Aorta (tissue), 5 donors: ENCODE measurements at regions not wholly inside any gene's neighbourhood (a gene's known extent, or its start where the extent isn't known, plus 50 kb on each side); places are given as distances from the start of the nearest gene placed in this dataset.
A peak's percentile ranks its signal among the peaks of the same experiment; 100 is the strongest.

Experiments used
- ATAC-seq: fragments of 200-7000 bp; cut with Tn5 transposase; one replicate; pipeline ENCODE4 v1.9.1; 2022; ENCODE audit warnings: moderate library complexity; ENCODE audit not compliant: low FRiP score
- DNase-seq, 2 donors: peaks; one replicate each; pipeline ENCODE4 v3.0.0-alpha.2; 2020
- H3K27ac ChIP-seq, 2 donors: one replicate each; pipeline ENCODE4 v1.5.1; 2013; ENCODE audit warnings: low read length in 2 of 2, mild to moderate bottlenecking in 2 of 2, moderate library complexity in 2 of 2, control low read depth in 1 of 2, inconsistent platforms in 1 of 2, low read depth in 1 of 2
- H3K27me3 ChIP-seq, 2 donors: one replicate each; pipeline ENCODE4 v1.6.1; 2013; ENCODE audit warnings: control low read depth in 1 of 2, low read length in 1 of 2, mild to moderate bottlenecking in 1 of 2, moderate library complexity in 1 of 2; ENCODE audit not compliant: insufficient read depth in 2 of 2, control insufficient read depth in 1 of 2
- H3K36me3 ChIP-seq, 2 donors: one replicate each; pipeline ENCODE4 v1.6.1; 2013; ENCODE audit warnings: control low read depth in 1 of 2, low read length in 1 of 2, mild to moderate bottlenecking in 1 of 2; ENCODE audit not compliant: insufficient read depth in 2 of 2, control insufficient read depth in 1 of 2
- H3K4me1 ChIP-seq, 2 donors: one replicate each; pipeline ENCODE4 v1.6.1; 2013; ENCODE audit warnings: low read length in 2 of 2, control low read depth in 1 of 2, mild to moderate bottlenecking in 1 of 2, moderate library complexity in 1 of 2; ENCODE audit not compliant: insufficient read depth in 2 of 2, control insufficient read depth in 1 of 2
- H3K4me3 ChIP-seq, 2 donors: one replicate each; pipeline ENCODE4 v1.5.1; 2013; ENCODE audit warnings: low read length in 2 of 2, control low read depth in 1 of 2, mild to moderate bottlenecking in 1 of 2
- H3K9me3 ChIP-seq: one replicate; pipeline ENCODE4 v1.6.1; 2013; ENCODE audit warnings: mild to moderate bottlenecking, low read length; ENCODE audit not compliant: control insufficient read depth
- WGBS, 2 donors: extraction: QIAGEN DNeasy Blood & Tissue Kit; methylation state at CpG; one replicate each; pipeline ENCODE4 v1.1.7; 2013; 5-methylcytosine and 5-hydroxymethylcytosine counted together
- intact Hi-C, 2 donors: fragments of 100-400 bp; cut with DNase I; formaldehyde crosslinking; loops; one replicate each; pipeline versions ENCODE4 v1.14.2 to v1.15.0; 2022
- donor health status: healthy with polysubstance abuse.
- donor health status: Bipolar disorder and iron deficiency.
- donor health status: DM: no; HTN: no; CAD: no.
- donor health status: DM: no; HTN: no; CAD: no.
- donor health status: DM: yes; HTN: yes; CAD: no.

- Histone ChIP-seq H3K9me3 (no peaks in the 10 kb centered on the region), H3K4me1 (no peaks in the 10 kb centered on the region), H3K27me3 (no peaks in the 10 kb centered on the region), H3K36me3 (no peaks in the 10 kb centered on the region), H3K27ac (no peak overlapping the region), H3K4me3 (no peak overlapping the region)
- no peak for ATAC-seq
- no peak for DNase-seq
- WGBS, 2 donors, result 94 to 98% methylated on average over 5 of the region's 5 CpGs
- intact Hi-C loops, result no loop called here
These were observed 62.2 kb upstream of the ARGLU1 start for GRCh38 chr13:106630162-106630561.

DNA sequence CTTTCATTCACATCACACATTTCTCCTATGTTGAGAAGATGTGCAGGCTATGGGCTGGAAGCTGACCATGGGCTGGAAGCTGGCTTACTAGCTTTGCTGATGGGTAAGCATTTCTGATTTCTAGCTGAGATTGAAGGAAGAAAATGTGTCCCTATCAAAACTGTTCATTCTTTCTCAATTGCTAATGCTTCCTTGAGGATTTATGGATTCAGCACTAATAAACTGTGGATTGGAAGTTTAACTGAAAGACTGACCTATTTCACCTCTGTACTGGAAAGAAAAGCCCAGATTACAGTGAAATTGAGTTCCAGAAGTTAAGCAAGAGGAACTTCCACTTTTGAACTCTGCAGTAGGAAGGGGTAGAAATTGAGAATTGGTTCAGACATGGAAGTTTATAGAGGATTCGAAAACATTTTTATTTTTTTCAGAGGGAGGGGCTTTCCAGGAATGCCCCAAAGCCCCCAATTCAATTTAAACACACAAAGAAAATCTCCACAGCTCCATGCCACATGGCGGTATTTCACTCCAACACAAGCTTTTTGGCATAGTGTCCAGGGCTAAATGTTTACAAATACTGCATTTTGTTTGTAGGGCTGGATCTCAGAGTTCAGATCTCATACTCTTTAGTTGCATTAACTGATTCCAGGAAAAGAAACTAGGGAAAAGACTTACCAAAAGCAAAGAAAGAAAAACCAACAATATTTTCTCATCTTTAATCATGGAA, 61.2 kb upstream of the ARGLU1 start:
- Histone ChIP-seq H3K27ac (no peak overlapping the region), H3K9me3 (no peaks in the 10 kb centered on the region), H3K4me1 (no peaks in the 10 kb centered on the region), H3K4me3 (no peak overlapping the region), H3K36me3 (no peaks in the 10 kb centered on the region), H3K27me3 (no peaks in the 10 kb centered on the region)
- intact Hi-C loops, result no loop called here
- DNase-seq (no peak), ATAC-seq (no peak)
- 91 to 92% methylated on average over 2 of the region's 2 CpGs for WGBS, 2 donors

DNA sequence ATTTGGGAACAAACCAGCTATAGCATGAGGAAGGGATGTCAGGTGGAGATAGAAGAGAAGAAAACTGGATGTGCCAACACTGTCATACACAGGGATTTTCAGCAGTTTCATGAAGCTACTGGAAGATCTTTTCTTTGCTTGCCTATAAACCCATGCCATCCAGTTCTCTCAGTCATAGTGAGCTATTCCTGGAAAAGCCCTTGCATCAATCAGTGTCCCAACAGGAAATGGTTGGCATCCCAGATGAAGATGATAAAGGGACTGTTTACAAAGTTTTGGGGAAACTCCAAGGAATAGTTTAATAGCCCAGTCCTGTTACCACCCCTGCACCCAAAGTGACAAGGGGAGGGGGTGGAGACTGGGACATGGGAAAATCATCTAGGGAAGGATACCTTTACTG, 58.5 kb upstream of the ARGLU1 start:
- no peaks in the 10 kb centered on the region for H3K27me3 ChIP-seq
- intact Hi-C loops, result no loop called here
- H3K4me1 ChIP-seq, result no peaks in the 10 kb centered on the region
- DNase-seq (no peak), ATAC-seq (no peak)
- H3K27ac ChIP-seq, result no peak overlapping the region
- H3K36me3 ChIP-seq, result no peaks in the 10 kb centered on the region
- H3K4me3 ChIP-seq, result no peak overlapping the region
- no peaks in the 10 kb centered on the region for H3K9me3 ChIP-seq

DNA sequence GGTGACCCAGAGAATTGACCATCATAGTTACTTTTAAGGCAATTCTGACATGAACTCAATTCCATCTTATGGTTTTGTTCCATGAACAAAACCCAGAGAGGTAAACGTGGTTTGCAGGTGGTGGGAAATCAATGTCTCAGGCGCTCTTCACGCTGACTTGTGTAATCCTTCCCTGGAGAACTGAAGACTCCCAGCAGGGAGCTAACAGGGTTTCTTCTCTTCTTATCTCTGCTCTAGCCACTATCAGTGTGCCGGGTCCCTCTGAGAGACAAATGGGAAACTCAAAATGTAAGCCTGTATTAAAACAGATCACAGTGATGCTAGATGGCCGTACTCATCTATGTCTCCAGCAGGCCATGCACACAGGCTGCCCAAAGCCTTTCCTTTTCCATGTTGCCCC, 57.6 kb upstream of the ARGLU1 start:
- ATAC-seq, result no peak
- no peak for DNase-seq
- intact Hi-C loops, result no loop called here
- H3K4me3 ChIP-seq, result no peak overlapping the region
- no peaks in the 10 kb centered on the region for H3K36me3 ChIP-seq
- WGBS, 2 donors, result 96 to 98% methylated on average over 5 of the region's 5 CpGs
- H3K4me1 ChIP-seq, result no peaks in the 10 kb centered on the region
- no peak overlapping the region for H3K27ac ChIP-seq
- no peaks in the 10 kb centered on the region for H3K27me3 ChIP-seq
- H3K9me3 ChIP-seq, result no peaks in the 10 kb centered on the region

DNA sequence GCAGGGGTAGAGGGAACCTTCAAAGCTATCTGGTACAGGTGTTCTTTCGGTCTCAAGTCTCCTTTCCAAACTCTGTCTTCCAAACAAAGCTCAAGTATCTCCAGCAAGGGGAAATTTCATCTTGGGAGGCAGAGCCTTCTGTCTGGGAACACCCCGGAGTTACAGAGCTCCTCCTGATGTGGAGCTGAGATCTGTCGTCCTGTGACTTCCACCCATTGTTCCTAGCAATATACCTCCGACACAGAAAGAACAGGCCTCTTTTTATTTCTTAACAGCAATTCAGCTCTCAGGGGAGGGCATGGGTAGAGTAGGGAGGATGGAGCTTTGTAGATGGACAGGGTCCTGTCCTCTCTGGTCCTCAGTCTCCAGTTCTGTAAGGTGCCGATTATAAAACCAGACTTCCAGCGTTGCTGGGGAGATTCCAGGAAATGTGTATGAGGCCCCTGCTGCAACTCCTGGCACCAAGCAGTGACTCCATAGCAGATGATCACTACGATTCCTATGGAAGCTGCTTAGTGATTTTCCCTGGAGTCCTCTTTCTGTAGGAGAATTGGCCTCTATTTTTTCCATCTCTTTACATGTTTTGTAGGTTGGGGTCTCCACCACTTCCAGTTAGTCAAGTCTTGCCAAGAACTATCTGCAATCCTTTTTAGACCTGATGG, 56.0 kb upstream of the ARGLU1 start:
- H3K4me3 ChIP-seq, result no peak overlapping the region
- no peaks in the 10 kb centered on the region for H3K4me1 ChIP-seq
- no peak for ATAC-seq
- no peaks in the 10 kb centered on the region for H3K27me3 ChIP-seq
- DNase-seq, result no peak
- H3K36me3 ChIP-seq, result no peaks in the 10 kb centered on the region
- intact Hi-C loops, result loop anchor here (5.0 kb wide), 2 partner anchors 87 to 293 kb away; partner anchors contain the start of gene EFNB2 (in 1 of the 2)
- no peak overlapping the region for H3K27ac ChIP-seq
- no peaks in the 10 kb centered on the region for H3K9me3 ChIP-seq
- 84 to 88% methylated on average over 7 of the region's 7 CpGs for WGBS, 2 donors

DNA sequence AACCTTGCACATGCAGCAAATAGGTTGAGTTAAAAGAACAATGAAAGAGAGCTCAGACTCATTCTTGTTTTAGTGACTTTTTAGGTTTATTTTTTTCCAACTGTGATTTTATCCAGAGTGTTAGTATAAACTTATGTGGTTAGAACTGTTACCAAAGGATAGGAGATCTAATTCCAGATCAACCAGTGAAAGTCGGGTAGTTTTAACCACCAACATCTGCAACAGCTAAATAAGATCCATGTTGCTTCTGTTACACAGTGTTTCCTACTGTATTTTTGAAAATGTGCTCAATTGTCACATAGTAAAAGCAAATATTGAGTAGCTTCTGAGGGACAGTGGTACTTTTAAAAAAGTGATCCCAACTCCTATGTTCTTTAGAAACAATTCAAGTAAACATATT, 53.9 kb upstream of the ARGLU1 start:
- no peak for DNase-seq
- Histone ChIP-seq H3K27me3 (no peaks in the 10 kb centered on the region), H3K27ac (no peak overlapping the region), H3K9me3 (no peaks in the 10 kb centered on the region), H3K4me1 (no peaks in the 10 kb centered on the region), H3K4me3 (no peak overlapping the region), H3K36me3 (no peaks in the 10 kb centered on the region)
- WGBS, 2 donors, result 86 to 92% methylated on average over 1 of the region's 1 CpG
- intact Hi-C loops, result loop anchor here (5.0 kb wide), 2 partner anchors 85 to 295 kb away; partner anchors contain the start of gene EFNB2 (in 1 of the 2)
- ATAC-seq, result no peak

DNA sequence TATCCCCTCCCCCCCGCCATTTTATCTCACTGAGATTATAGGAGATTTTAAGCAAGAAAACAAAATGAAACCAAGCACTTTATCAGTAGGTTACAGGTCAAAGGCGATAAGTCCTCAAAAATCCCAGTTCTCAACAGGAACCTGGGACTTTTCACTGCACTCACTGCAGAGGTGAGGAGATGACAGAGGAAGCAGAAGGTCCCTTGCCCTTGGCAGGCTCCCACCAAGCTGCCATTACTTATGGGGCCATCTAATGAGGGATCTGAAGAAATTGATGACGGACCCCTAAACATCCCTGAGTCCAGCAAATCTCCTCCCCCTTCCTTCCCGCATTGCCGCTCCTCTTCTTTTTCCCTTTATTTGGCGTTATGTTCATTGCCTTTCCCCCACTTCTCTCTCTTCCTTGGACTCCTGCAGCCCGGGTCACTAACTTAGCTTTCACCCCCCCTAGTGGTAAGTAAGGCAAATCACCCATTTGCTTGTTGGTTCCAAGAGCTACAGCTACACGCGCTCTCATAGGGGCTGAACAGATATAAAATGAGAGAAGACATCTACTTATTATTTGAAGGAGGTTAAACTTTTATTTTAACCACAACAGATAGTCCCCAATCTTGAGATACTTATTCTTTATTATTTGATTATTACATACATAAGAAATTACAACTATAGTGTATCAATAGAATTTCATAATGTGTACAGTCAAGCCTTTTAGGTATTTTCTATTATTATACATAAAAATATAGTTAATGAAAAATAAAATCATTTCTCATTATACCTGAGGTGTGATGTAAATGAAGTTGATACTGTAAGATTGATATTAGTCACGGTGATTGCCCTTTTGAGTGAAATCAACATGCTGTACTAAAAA, 52.0 kb upstream of the ARGLU1 start:
- ATAC-seq (peak; percentile 91), DNase-seq (no peak)
- Histone ChIP-seq H3K9me3 (no peaks in the 10 kb centered on the region), H3K27me3 (no peaks in the 10 kb centered on the region), H3K4me1 (no peaks in the 10 kb centered on the region), H3K36me3 (no peaks in the 10 kb centered on the region), H3K4me3 (no peak overlapping the region), H3K27ac (no peak overlapping the region)
- WGBS, 2 donors, result 20 to 24% methylated on average over 10 of the region's 10 CpGs
- intact Hi-C loops, result loop anchor here (5.0 to 10.0 kb wide), 3 partner anchors 83 to 505 kb away; partner anchors contain the start of gene EFNB2 (in 1 of the 2)
